ENCODE measurements at regions not wholly inside any gene's neighbourhood (a gene's known extent, or its start where the extent isn't known, plus 50 kb on each side); places are given as distances from the start of the nearest gene placed in this dataset.

DNA sequence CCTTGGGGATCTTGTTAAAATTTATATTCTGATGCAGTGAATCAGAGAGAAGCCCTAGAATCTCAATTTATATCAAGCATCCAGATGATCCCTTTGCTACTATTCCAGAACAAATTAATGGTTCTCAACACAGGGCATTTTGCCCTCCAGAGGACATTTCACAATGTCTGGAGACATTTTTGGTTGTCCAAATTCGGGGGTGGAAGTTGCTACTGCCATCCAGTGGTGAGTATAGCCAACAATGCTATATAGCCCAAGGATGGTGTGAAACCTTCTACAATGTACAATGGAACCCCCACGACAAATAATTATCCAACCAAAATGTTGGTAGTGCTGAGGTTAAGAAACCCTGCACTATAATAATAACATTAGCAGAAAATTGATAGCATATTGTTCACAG lies 2440.0 kb downstream of the PCDH7 start:
- Mint-ChIP-seq H3K4me1 (ENCODE audit: insufficient read depth, unreplicated experiment) (no peaks in the 10 kb centered on the region), H3K36me3 (ENCODE audit: insufficient read depth, unreplicated experiment) (no peaks in the 10 kb centered on the region), H3K9me3 (ENCODE audit: unreplicated experiment) (peaks cover 15% of the 10 kb centered on the region), H3K27me3 (ENCODE audit: insufficient read depth, unreplicated experiment) (no peaks in the 10 kb centered on the region), H3K27ac (ENCODE audit: low read depth, unreplicated experiment) (no peak overlapping the region), H3K4me3 (ENCODE audit: unreplicated experiment) (no peak overlapping the region)
- ChIA-PET CTCF (interaction anchor here (0.7 kb wide), 2 partner anchors 383 to 1903 kb away, joined by 3 to 4 read pairs; no protein-coding TSS in a partner anchor), POLR2A (no interaction called here)
- DNase-seq (ENCODE audit: unreplicated experiment) = peak; percentile 43
- no TSS peak for BruUV-seq (replicated peaks)
- intact Hi-C loops (cut with micrococcal nuclease) = no loop called here
- TF ChIP-seq, protein P1, sequence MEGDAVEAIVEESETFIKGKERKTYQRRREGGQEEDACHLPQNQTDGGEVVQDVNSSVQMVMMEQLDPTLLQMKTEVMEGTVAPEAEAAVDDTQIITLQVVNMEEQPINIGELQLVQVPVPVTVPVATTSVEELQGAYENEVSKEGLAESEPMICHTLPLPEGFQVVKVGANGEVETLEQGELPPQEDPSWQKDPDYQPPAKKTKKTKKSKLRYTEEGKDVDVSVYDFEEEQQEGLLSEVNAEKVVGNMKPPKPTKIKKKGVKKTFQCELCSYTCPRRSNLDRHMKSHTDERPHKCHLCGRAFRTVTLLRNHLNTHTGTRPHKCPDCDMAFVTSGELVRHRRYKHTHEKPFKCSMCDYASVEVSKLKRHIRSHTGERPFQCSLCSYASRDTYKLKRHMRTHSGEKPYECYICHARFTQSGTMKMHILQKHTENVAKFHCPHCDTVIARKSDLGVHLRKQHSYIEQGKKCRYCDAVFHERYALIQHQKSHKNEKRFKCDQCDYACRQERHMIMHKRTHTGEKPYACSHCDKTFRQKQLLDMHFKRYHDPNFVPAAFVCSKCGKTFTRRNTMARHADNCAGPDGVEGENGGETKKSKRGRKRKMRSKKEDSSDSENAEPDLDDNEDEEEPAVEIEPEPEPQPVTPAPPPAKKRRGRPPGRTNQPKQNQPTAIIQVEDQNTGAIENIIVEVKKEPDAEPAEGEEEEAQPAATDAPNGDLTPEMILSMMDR (IDR thresholded peaks at IDR 0.05; ENCODE audit: unreplicated experiment) = peak; percentile 44

DNA sequence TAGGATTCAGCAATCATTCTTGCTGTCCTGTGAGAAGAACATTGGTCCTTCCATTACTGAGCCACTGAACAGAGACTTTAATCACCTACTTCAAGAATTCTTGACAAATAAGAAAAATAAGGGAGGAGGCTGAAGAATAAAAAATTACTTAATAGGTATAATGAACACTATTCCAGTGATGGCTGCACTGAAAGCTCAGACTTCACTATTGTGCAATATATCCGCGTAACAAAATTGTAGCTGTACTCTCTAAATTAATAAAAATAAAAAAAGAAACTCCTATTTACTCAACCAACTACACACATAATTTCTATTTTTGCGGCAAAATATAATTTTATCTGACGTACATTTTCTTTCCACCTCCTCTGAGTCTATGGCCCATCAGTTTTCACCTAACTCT lies 2441.0 kb downstream of the PCDH7 start:
- H3K9me3 Mint-ChIP-seq (ENCODE audit: unreplicated experiment) = peaks cover 15% of the 10 kb centered on the region
- BruUV-seq (replicated peaks) = no TSS peak
- intact Hi-C loops (cut with micrococcal nuclease) = no loop called here
- CTCF ChIA-PET = interaction anchor here (0.5 kb wide), 1 partner anchor 419 kb away, joined by 4 read pairs; no protein-coding TSS in a partner anchor
- H3K4me3 Mint-ChIP-seq (ENCODE audit: unreplicated experiment) = no peak overlapping the region
- no peaks in the 10 kb centered on the region for H3K36me3 Mint-ChIP-seq (ENCODE audit: insufficient read depth, unreplicated experiment)
- POLR2A ChIA-PET = no interaction called here
- H3K4me1 Mint-ChIP-seq (ENCODE audit: insufficient read depth, unreplicated experiment) = no peaks in the 10 kb centered on the region
- H3K27me3 Mint-ChIP-seq (ENCODE audit: insufficient read depth, unreplicated experiment) = no peaks in the 10 kb centered on the region
- DNase-seq (ENCODE audit: unreplicated experiment) = no peak
- H3K27ac Mint-ChIP-seq (ENCODE audit: low read depth, unreplicated experiment) = no peak overlapping the region
- TF ChIP-seq, protein P1 (IDR thresholded peaks at IDR 0.05; ENCODE audit: unreplicated experiment) = no peak

DNA sequence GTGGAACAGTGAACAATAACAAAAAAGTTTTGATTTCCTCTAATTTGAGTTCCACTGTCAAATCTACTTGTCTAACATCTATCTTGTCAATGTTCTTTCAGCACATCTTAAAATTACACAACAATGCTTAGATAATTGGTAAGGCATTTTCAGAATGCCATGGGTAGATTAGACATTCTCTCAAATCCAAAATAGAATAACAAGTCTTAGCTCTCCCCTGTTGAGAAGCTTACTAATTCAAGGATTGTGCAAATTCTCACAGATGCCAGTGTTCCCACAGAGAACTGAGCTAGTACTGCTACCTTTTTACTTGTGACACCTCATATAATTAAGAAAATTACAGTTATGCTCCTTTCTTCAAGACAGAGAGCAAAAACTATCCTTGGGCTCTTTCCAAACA lies 2442.0 kb downstream of the PCDH7 start:
- POLR2A ChIA-PET = no interaction called here
- CTCF ChIA-PET = no interaction called here
- BruUV-seq (replicated peaks) = no TSS peak
- TF ChIP-seq, protein P1 (IDR thresholded peaks at IDR 0.05; ENCODE audit: unreplicated experiment) = no peak
- DNase-seq (ENCODE audit: unreplicated experiment) = no peak
- intact Hi-C loops (cut with micrococcal nuclease) = no loop called here
- no peaks in the 10 kb centered on the region for H3K36me3 Mint-ChIP-seq (ENCODE audit: insufficient read depth, unreplicated experiment)
- H3K27me3 Mint-ChIP-seq (ENCODE audit: insufficient read depth, unreplicated experiment) = no peaks in the 10 kb centered on the region
- H3K27ac Mint-ChIP-seq (ENCODE audit: low read depth, unreplicated experiment) = no peak overlapping the region
- no peak overlapping the region for H3K4me3 Mint-ChIP-seq (ENCODE audit: unreplicated experiment)
- no peaks in the 10 kb centered on the region for H3K4me1 Mint-ChIP-seq (ENCODE audit: insufficient read depth, unreplicated experiment)
- H3K9me3 Mint-ChIP-seq (ENCODE audit: unreplicated experiment) = peaks cover 5% of the 10 kb centered on the region

DNA sequence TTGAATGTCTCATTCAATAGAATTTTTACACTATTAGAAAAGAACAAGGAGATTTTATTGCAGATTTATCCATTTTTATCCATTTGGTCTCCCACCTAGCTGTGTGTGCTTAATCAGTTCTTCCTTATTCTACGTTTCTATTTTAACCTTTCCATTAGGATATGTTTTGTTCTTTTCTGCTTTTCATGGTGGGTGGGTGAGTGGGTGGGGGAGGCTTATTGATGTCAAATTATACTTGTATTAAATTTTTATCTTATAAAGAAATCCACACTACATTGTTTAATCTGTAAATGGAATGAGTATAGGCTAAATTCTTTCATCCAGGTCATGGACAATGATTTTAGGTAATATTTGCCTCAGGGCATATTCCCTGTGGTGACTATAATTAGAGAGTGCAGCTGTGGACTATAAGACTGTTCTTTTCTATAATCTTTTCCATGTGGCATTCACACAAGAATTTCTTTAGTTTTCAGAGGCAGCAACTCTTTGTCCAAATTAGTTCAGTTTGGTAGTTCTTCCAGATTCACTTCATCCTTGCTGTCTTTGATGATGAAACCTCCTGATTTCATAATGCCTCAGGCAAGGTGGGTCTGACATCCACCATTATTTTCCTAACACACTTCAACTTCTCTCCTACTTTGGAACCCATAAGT lies 2451.8 kb downstream of the PCDH7 start:
- Mint-ChIP-seq H3K4me3 (ENCODE audit: unreplicated experiment) (no peak overlapping the region), H3K9me3 (ENCODE audit: unreplicated experiment) (no peaks in the 10 kb centered on the region), H3K27me3 (ENCODE audit: insufficient read depth, unreplicated experiment) (no peaks in the 10 kb centered on the region), H3K36me3 (ENCODE audit: insufficient read depth, unreplicated experiment) (no peaks in the 10 kb centered on the region), H3K27ac (ENCODE audit: low read depth, unreplicated experiment) (no peak overlapping the region), H3K4me1 (ENCODE audit: insufficient read depth, unreplicated experiment) (peaks cover 5% of the 10 kb centered on the region)
- TF ChIP-seq, protein P1 (IDR thresholded peaks at IDR 0.05; ENCODE audit: unreplicated experiment) = no peak
- ChIA-PET POLR2A (interaction anchor here (0.7 kb wide), 1 partner anchor 293 kb away, joined by 3 read pairs; no protein-coding TSS in a partner anchor), CTCF (no interaction called here)
- intact Hi-C loops (cut with micrococcal nuclease) = no loop called here
- DNase-seq (ENCODE audit: unreplicated experiment) = peak; percentile 21
- no TSS peak for BruUV-seq (replicated peaks)

Data from MCF 10A (cell line).